Uterus (tissue), 2 donors: ENCODE measurements at regions not wholly inside any gene's neighbourhood (a gene's known extent, or its start where the extent isn't known, plus 50 kb on each side); places are given as distances from the start of the nearest gene placed in this dataset.

Source experiments
- POLR2A ChIP-seq, 2 donors: fragments of 450-650 bp; IDR thresholded peaks; one replicate each; pipeline ENCODE4 v1.6.1; 2016; ENCODE audit warnings: antibody characterized with exemption in 2 of 2, mild to moderate bottlenecking in 1 of 2, moderate library complexity in 1 of 2
- TF ChIP-seq, protein P1 (sequence below), 4 experiments: fragments of 200-600 bp in 2 of 4; fragments of 450-650 bp in 2 of 4; sonication (generic) in 2 of 4; IDR thresholded peaks; one replicate each; pipeline ENCODE4 v1.5.1; 2016 to 2019; ENCODE audit warnings: antibody characterized with exemption in 4 of 4, mild to moderate bottlenecking in 2 of 4, moderate library complexity in 1 of 4

DNA sequence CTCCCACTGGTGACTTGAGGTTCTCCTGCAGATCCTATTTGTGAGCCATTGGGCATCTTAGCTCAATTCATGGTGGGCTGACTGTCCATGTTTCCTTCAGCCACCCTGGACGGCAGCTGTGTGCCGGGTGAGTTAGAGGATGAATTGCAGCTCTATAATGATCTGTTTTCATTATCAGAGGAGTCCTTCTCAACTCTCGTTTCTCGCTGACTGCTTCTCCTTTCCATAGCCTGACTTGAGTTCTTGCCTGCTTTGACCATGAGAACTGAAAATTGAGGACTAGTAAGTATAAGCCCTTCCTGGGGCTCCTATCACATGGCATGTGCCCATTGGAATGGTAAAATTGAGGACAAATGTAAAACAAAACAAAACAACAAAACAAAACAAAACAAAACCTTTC is 121.8 kb downstream of the CDC42EP3 start:
- TF ChIP-seq, protein P1, sequence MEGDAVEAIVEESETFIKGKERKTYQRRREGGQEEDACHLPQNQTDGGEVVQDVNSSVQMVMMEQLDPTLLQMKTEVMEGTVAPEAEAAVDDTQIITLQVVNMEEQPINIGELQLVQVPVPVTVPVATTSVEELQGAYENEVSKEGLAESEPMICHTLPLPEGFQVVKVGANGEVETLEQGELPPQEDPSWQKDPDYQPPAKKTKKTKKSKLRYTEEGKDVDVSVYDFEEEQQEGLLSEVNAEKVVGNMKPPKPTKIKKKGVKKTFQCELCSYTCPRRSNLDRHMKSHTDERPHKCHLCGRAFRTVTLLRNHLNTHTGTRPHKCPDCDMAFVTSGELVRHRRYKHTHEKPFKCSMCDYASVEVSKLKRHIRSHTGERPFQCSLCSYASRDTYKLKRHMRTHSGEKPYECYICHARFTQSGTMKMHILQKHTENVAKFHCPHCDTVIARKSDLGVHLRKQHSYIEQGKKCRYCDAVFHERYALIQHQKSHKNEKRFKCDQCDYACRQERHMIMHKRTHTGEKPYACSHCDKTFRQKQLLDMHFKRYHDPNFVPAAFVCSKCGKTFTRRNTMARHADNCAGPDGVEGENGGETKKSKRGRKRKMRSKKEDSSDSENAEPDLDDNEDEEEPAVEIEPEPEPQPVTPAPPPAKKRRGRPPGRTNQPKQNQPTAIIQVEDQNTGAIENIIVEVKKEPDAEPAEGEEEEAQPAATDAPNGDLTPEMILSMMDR (IDR thresholded peaks at IDR 0.05) = no peak
- TF ChIP-seq POLR2A (IDR thresholded peaks at IDR 0.05) = no peak
